ENCODE measurements at regions not wholly inside any gene's neighbourhood (a gene's known extent, or its start where the extent isn't known, plus 50 kb on each side); places are given as distances from the start of the nearest gene placed in this dataset.

DNA sequence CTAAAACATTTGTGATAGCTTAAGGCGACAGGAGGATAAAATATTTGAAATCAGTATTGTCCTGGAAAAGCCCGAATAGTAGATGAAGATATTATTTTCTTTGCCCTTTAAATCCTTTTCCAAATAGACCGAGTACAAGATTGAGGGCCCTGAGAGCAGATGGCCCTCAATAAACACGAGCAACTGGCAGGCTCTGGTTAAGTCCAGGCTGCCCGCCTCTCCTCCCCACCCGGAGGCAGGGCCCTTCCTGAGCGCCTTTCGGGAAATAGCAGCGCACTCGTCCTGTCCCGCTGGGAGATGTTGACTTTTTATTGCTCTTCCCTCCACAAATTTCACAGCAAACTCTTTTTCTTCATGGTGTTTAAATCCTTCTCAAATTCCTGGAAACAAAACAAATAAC, 50.8 kb upstream of the MAX start:
- no peaks in the 10 kb centered on the region for H3K9me3 Mint-ChIP-seq
- H3K27me3 Mint-ChIP-seq (ENCODE audit: low read depth), result no peaks in the 10 kb centered on the region
- H3K36me3 Mint-ChIP-seq (ENCODE audit: insufficient read depth in 2 of 2), result no peaks in the 10 kb centered on the region
- DNase-seq (no peak), ATAC-seq (replicated peaks in 1 of 2) (no peak)
- H3K4me1 Mint-ChIP-seq (ENCODE audit: low read depth), result peaks cover 1% of the 10 kb centered on the region
- no peak overlapping the region for H3K27ac Mint-ChIP-seq
- no peak overlapping the region for H3K4me3 Mint-ChIP-seq

DNA sequence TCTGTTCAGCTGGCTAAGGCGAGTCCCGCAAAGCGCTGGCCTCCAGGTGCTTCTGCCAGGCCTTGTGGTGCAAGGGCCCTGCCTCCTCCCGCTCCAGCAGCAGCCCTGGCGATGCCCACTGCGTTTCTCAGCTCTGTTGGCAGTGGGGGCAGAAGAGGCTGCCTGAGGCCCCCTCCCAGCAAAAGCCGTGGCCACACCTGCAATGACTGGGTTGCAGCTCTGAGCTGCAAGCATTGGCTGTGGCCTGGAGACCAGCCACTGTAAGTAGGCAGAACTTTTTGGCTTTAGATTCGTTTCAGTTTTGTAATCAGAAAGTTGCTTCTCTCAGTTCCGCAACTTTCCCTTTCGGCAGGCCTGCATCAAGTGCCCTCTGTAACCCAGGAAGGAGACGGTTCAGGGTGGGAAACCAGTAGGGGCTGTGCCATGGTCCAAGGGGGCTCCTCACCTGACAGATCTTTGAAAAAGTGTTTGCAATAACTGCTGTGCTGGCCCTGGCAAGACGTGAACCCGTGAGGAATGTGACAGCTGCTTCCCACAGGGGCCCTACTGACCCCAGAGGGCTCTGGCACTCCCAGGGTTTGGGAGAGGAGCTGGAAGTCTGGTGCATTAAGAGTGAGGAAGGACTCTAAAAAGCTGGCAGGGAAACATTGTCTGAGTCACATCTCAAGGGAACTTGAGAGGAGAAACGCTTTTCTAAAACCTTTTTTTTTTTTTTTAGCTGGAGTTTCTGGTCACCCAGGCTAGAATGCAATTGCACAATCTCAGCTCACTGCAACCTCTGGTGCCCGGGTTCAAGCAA, 54.5 kb upstream of the MAX start:
- DNase-seq (no peak), ATAC-seq (replicated peaks in 1 of 2) (no peak)
- no peak overlapping the region for H3K4me3 Mint-ChIP-seq
- H3K36me3 Mint-ChIP-seq (ENCODE audit: insufficient read depth in 2 of 2), result peaks cover 0 to 3% of the 10 kb centered on the region in 2 donors
- H3K4me1 Mint-ChIP-seq (ENCODE audit: low read depth), result peaks cover 28% of the 10 kb centered on the region
- H3K9me3 Mint-ChIP-seq, result no peaks in the 10 kb centered on the region
- no peaks in the 10 kb centered on the region for H3K27me3 Mint-ChIP-seq (ENCODE audit: low read depth)
- H3K27ac Mint-ChIP-seq, result no peak overlapping the region

DNA sequence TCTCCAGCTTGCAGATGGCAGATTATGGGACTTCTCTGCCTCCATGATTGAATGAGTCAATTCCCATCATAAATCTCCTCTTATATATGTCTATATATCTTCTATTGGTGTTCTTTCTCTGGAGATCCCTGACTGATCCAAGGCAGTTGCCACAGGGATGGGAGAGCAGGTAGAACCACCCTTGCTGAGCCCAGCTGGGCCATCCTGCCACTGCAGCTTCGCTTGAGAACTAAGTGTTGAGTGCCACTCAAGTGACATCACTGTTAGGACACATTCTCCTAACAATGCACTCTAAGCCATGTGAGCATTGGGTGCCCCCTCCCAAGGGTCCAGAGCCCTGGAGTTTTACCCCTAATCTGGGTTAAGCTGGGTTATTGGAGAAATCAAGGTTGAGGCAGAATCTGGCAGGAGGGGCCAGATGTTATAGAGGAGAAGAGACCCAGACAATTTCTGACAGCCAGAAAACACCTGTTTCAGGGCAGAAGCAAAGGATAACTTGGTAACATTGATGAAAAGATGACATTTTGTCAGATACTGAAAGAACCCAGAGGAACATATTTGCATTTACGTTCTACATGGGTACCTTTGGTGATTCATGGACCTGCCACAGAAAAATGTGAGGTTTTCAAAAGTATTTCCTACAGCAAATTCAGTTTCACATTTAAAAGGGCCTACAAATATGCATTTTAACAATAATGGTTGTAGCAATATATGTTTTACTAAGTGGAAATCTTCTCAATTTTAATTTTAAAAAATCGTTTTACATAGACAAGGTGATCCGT, 57.2 kb upstream of the MAX start:
- Mint-ChIP-seq H3K27me3 (ENCODE audit: low read depth) (no peaks in the 10 kb centered on the region), H3K4me3 (peak overlapping the region in 1 of 2 donors; percentile 31), H3K27ac (no peak overlapping the region), H3K9me3 (no peaks in the 10 kb centered on the region), H3K4me1 (ENCODE audit: low read depth) (peaks cover 28% of the 10 kb centered on the region), H3K36me3 (ENCODE audit: insufficient read depth in 2 of 2) (peaks cover 0 to 3% of the 10 kb centered on the region in 2 donors)
- DNase-seq, result no peak
- peak; percentile 58 to 80 for ATAC-seq (replicated peaks in 1 of 2)

DNA sequence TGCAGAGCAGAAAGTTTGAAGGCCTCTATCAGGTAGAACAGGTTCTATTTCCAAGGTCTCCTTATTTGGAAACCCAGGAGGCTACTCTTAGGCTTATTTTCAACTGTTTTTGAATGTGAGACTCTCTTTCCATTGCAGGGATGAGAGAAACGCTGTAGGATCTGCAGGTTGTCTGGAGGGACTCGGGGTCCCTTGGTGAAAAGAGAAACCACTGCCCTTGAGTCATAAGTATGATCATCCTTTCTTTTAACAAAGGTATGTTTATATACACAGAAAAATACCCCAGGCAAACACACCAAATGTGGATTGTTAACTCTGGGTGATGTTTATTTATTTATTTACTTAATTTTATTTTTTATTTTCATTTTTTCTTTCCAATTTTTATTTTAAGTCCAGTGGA, 57.8 kb upstream of the MAX start:
- DNase-seq, result no peak
- Mint-ChIP-seq H3K4me1 (ENCODE audit: low read depth) (peaks cover 28% of the 10 kb centered on the region), H3K36me3 (ENCODE audit: insufficient read depth in 2 of 2) (peaks cover 0 to 3% of the 10 kb centered on the region in 2 donors), H3K4me3 (no peak overlapping the region), H3K27me3 (ENCODE audit: low read depth) (no peaks in the 10 kb centered on the region), H3K27ac (no peak overlapping the region), H3K9me3 (no peaks in the 10 kb centered on the region)
- peak; percentile 44 to 61 for ATAC-seq (replicated peaks in 1 of 2)

DNA sequence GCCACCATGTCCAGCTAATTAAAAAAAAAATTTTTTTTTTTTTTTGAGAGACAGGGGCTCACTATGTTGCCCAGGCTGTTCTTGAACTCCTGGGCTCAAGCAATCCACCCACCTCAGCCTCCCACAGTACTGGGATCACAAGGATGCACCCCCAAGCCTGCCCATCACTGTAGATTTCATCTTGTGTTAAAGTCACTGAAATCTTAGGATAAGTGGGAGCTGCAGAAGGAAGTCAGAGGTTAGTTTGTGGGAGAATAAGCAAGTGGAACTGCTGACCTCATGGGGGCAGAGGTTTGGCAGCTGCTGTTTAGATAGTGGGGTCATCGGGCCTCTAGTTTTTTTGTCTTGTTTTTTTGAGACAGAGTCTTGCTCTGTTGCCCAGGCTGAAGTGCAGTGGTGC, 59.7 kb upstream of the MAX start:
- ATAC-seq (replicated peaks in 1 of 2), result no peak
- DNase-seq, result no peak
- H3K4me1 Mint-ChIP-seq (ENCODE audit: low read depth), result peaks cover 34% of the 10 kb centered on the region
- H3K9me3 Mint-ChIP-seq, result no peaks in the 10 kb centered on the region
- no peaks in the 10 kb centered on the region for H3K27me3 Mint-ChIP-seq (ENCODE audit: low read depth)
- H3K27ac Mint-ChIP-seq, result no peak overlapping the region
- peaks cover 0 to 3% of the 10 kb centered on the region in 2 donors for H3K36me3 Mint-ChIP-seq (ENCODE audit: insufficient read depth in 2 of 2)
- no peak overlapping the region for H3K4me3 Mint-ChIP-seq

DNA sequence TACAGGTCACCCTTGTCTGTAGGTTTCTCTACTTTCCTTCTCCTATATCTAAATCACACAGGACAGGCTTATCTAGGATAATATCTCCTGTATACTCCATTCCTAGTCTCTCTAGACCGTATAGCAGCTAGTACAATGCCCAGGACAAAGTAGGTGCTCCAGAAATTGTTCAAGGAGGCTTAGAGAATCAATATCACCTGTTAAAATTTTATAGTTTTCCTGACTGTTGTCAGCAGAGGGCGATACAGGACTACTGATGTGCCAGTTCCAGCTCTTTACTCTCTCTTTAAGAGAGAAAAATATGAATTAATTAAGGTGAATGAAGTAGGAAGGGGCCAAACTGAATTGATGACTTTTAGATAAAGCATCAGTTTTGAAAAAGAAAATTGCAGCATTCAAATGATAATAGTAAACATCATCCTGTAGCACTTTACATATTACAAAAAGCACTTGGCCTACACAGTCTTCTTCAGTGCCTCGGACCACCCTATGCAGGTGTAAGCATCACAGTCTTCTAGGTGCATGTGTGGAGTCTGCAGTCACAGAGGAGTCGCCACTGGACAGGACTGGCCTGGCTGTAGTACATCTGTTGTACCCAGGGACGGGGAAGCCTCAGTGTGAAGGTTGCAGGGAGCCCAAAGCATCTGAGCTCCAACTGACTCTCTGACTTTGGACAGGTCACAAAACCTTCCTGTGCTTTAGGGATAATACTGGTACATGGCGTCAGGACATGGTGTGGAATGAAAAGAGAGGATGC, 61.9 kb upstream of the MAX start:
- no peaks in the 10 kb centered on the region for H3K9me3 Mint-ChIP-seq
- no peak for ATAC-seq (replicated peaks in 1 of 2)
- H3K27ac Mint-ChIP-seq, result no peak overlapping the region
- H3K27me3 Mint-ChIP-seq (ENCODE audit: low read depth), result no peaks in the 10 kb centered on the region
- peak; percentile 33 to 45 for DNase-seq
- peaks cover 40% of the 10 kb centered on the region for H3K4me1 Mint-ChIP-seq (ENCODE audit: low read depth)
- peaks cover 0 to 1% of the 10 kb centered on the region in 2 donors for H3K36me3 Mint-ChIP-seq (ENCODE audit: insufficient read depth in 2 of 2)
- H3K4me3 Mint-ChIP-seq, result no peak overlapping the region

DNA sequence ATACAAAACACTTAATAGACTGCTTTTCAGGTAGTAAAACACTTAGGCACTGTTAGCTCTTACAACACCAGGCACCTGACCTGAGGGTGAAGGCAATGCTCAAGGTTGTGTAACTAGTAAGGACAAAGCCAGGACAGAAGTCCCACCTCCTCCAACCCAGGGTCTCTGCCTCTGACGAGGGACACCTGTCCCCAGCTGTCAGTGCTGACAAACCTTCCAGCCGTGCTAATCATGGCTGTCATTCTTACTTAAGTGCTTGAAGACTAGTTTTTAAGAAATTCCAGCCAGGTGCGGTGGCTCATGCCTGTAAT, 62.5 kb upstream of the MAX start:
- Mint-ChIP-seq H3K27ac (no peak overlapping the region), H3K36me3 (ENCODE audit: insufficient read depth in 2 of 2) (no peaks in the 10 kb centered on the region), H3K27me3 (ENCODE audit: low read depth) (no peaks in the 10 kb centered on the region), H3K4me3 (no peak overlapping the region), H3K9me3 (no peaks in the 10 kb centered on the region), H3K4me1 (ENCODE audit: low read depth) (peaks cover 40% of the 10 kb centered on the region)
- DNase-seq (no peak), ATAC-seq (replicated peaks in 1 of 2) (no peak)

DNA sequence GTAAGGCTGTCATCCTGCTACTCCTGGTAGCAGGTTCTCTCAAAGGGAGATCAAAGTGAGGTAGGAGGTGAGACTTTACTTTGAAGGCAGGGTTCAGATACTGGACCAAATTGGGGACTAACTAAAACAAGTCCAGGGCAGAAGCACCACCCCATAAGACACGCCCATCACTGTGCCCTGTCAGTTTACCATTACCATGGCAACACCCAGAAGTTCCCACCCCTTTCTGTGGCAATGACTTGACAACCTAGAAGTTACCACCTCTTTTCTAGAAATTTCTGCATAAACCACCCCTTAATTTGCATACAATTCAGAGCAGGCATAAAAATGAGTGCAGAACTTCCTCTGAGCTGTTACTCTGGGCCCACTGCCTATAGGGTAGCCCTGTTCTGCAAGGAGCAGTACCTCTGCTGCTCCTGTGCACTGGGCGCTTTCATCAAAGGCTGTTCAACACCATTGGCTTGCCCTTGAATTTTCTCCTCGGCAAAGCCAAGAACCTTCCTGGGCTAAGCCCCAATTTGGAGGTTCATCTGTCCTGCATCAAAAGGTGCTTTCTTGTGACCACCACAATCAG, 64.8 kb upstream of the MAX start:
- Mint-ChIP-seq H3K36me3 (ENCODE audit: insufficient read depth in 2 of 2) (no peaks in the 10 kb centered on the region), H3K4me3 (no peak overlapping the region), H3K27me3 (ENCODE audit: low read depth) (peaks cover 6% of the 10 kb centered on the region), H3K27ac (no peak overlapping the region), H3K4me1 (ENCODE audit: low read depth) (peaks cover 44% of the 10 kb centered on the region), H3K9me3 (no peaks in the 10 kb centered on the region)
- ATAC-seq (replicated peaks in 1 of 2), result peak; percentile 52 to 59
- peak; percentile 47 to 50 for DNase-seq

DNA sequence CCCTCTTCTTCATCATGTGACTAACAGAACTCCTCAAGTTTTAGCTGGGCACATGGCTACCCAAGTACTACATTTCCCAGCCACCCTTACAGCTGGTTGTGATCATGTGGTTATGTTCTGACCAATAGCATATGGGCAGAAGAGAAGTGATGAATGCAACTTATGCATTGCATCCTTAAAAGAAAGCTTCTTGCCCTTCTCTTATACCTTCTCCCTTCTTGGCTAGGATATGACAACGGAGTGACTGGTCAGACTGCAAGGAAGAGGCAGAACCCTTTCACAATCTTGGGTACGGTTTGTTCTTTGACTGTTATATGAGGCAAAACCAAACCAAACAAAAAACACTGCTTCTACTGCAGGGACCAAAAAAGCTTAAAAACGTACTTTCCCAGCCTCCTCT, 66.5 kb upstream of the MAX start:
- H3K27ac Mint-ChIP-seq, result no peak overlapping the region
- H3K4me1 Mint-ChIP-seq (ENCODE audit: low read depth), result peaks cover 44% of the 10 kb centered on the region
- DNase-seq (no peak), ATAC-seq (replicated peaks in 1 of 2) (no peak)
- H3K36me3 Mint-ChIP-seq (ENCODE audit: insufficient read depth in 2 of 2), result no peaks in the 10 kb centered on the region
- H3K9me3 Mint-ChIP-seq, result no peaks in the 10 kb centered on the region
- peak overlapping the region in 1 of 2 donors; percentile 52 for H3K4me3 Mint-ChIP-seq
- H3K27me3 Mint-ChIP-seq (ENCODE audit: low read depth), result peaks cover 14% of the 10 kb centered on the region

DNA sequence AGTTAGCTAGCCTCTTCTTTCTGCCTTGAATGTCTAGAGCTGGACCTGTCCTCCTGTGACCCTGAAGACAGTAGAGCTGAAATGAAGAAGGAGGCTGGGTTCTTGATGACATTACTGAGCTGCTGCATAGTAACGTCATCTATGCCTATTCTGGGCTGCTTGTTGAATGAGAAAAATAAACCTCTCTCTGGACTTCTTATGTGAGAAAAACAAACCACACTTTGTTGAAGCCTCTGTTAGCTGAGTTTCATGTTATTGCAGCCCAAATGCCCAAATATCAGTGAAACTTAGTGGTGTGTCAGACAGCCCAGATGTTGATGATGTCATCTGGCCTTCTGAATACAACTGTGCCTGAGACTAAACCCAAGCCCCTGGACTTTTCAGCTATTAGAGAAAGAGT, 67.0 kb upstream of the MAX start:
- peaks cover 18% of the 10 kb centered on the region for H3K27me3 Mint-ChIP-seq (ENCODE audit: low read depth)
- peak; percentile 51 to 60 for ATAC-seq (replicated peaks in 1 of 2)
- no peaks in the 10 kb centered on the region for H3K36me3 Mint-ChIP-seq (ENCODE audit: insufficient read depth in 2 of 2)
- H3K4me3 Mint-ChIP-seq, result peak overlapping the region; percentile 41 to 52
- no peaks in the 10 kb centered on the region for H3K9me3 Mint-ChIP-seq
- peaks cover 44% of the 10 kb centered on the region for H3K4me1 Mint-ChIP-seq (ENCODE audit: low read depth)
- no peak overlapping the region for H3K27ac Mint-ChIP-seq
- peak in 1 of 2 donors; percentile 8 for DNase-seq

DNA sequence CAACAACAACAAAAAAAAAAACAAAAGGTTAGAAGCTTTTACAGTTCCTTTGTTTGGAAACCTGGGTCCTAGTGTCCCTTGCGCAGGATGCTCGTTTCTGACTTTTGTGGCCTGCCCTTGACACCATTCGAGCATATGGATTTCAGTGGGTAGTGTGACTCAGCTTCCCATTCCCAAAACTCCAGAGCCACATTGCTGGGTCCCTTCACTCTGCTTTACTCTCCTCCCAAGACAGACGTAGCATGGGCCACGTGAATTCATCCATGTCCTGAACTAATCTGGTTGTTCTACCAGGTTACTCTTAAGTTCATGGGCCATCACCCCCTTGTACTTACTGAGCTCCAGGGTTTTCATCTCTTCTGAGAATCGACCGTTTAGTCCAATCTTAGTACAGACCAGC, 68.0 kb upstream of the MAX start:
- no peak for ATAC-seq (replicated peaks in 1 of 2)
- DNase-seq, result no peak
- Mint-ChIP-seq H3K36me3 (ENCODE audit: insufficient read depth in 2 of 2) (no peaks in the 10 kb centered on the region), H3K4me3 (peak overlapping the region; percentile 69 to 72), H3K4me1 (ENCODE audit: low read depth) (peaks cover 44% of the 10 kb centered on the region), H3K27me3 (ENCODE audit: low read depth) (peaks cover 18% of the 10 kb centered on the region), H3K9me3 (no peaks in the 10 kb centered on the region), H3K27ac (no peak overlapping the region)

DNA sequence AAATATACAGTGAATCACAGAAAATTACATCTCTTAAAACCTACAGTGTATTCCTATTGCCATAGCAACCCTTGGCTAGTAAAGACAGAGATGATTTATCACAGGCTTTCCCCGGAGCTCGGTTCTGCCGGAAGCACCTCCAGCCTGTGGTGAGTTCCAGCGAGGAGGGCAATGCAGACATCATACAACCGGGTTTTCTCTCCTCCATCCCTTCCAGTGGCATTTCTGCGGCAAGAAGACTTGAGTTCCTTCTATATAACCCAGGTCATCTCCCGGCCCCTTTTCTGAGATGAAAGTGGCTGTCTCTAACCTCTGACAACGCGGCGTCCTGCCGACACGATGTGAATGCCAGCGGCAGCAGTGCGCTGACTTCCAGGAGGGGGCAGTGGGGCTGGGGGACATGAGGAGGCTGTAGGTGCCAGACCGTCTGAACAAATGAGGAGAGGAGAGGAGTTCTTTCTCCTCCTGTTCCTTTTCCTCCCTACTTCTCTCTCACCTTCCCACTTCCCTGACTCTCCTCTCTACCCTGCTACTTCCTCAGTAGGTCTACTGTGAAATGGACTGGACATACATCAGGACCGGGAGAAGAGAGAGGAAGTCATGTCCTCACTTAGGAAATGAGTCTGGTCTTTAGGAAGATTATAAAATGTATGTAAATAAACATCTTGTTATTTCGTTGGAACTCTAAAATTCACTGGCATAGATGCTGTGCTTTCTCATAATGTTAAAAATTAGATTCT, 68.6 kb upstream of the MAX start:
- Mint-ChIP-seq H3K4me3 (peak overlapping the region; percentile 69 to 72), H3K36me3 (ENCODE audit: insufficient read depth in 2 of 2) (no peaks in the 10 kb centered on the region), H3K9me3 (no peaks in the 10 kb centered on the region), H3K27me3 (ENCODE audit: low read depth) (peaks cover 18% of the 10 kb centered on the region), H3K4me1 (ENCODE audit: low read depth) (peaks cover 44% of the 10 kb centered on the region), H3K27ac (no peak overlapping the region)
- DNase-seq (peak; percentile 47 to 60), ATAC-seq (replicated peaks in 1 of 2) (peak; percentile 83 to 85)
